NT2/D1 (cell line): ENCODE measurements at regions not wholly inside any gene's neighbourhood (a gene's known extent, or its start where the extent isn't known, plus 50 kb on each side); places are given as distances from the start of the nearest gene placed in this dataset.

Source experiments
- DNase-seq: peaks from one replicate; pipeline ENCODE4 v3.0.0-alpha.2; 2011; ENCODE audit warnings: low read depth, low spot score
- H3K27me3 ChIP-seq: 2 replicates; pipeline ENCODE4 v1.6.0; 2011; ENCODE audit warnings: mild to moderate bottlenecking; ENCODE audit not compliant: insufficient read length, insufficient read depth
- H3K36me3 ChIP-seq: 2 replicates; pipeline ENCODE4 v1.6.1; 2011; ENCODE audit warnings: mild to moderate bottlenecking, low read length, mixed read lengths; ENCODE audit not compliant: insufficient read depth, insufficient read length
- H3K4me1 ChIP-seq: 2 replicates; pipeline ENCODE4 v1.5.1; 2011; ENCODE audit not compliant: insufficient read depth, insufficient read length
- H3K4me3 ChIP-seq: 2 replicates; pipeline ENCODE4 v1.5.1; 2011; ENCODE audit warnings: low read depth; ENCODE audit not compliant: insufficient read length
- H3K9ac ChIP-seq: 2 replicates; pipeline ENCODE4 v1.6.0; 2011; ENCODE audit warnings: low read depth; ENCODE audit not compliant: insufficient read length
- H3K9me3 ChIP-seq: 2 replicates; pipeline ENCODE4 v1.5.1; 2011; ENCODE audit warnings: mild to moderate bottlenecking, low read length; ENCODE audit not compliant: insufficient read depth
- SUZ12 ChIP-seq: IDR thresholded peaks from 2 replicates; pipeline ENCODE4 v1.6.1; 2011; ENCODE audit not compliant: insufficient read length, insufficient read depth; ENCODE audit errors: extremely low read depth
- YY1 ChIP-seq: IDR thresholded peaks from 2 replicates; pipeline ENCODE4 v1.6.1; 2011; ENCODE audit not compliant: insufficient read length, insufficient read depth
- ZNF274 ChIP-seq: IDR thresholded peaks from 2 replicates; pipeline ENCODE4 v1.6.1; 2011; ENCODE audit warnings: mild to moderate bottlenecking, low read depth, low read length

DNA sequence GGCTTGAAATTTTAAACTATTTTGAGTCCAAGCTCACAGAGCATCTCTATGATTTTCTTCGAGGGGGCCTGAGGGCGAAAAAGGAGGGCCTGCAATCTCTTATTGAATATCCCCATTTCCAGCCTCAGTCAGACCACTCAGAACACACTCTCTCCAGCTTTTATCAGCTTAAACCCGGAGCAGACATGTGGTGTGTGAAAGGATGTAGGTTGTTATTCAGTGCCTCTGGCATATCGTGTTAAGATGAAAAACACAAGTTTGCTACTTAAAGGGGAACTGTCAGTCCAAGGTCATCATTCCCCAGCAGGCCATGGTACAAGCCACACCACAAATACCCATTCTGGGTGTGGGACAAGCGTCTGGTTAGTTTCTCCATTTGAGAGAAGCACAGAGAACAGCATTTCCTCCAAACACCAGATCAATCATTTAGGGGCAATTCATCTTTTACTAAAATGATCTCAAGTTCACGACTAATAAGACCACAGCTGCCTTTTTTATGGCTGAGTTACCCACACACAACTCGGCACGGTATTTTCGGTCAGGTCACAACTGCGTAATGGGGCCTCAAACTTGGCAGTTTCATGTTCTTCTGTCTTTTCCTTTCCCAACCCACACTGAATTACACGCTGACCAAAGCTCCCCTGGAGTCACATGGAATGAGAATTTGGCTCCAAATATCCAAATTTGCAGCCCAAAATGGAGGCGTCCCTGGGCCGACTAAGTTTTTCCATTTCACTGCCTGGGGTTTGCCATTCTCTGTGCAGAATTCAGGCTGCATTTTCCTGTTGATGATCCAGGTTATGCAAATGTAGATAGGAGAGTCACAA is 188.4 kb downstream of the SEM1 start:
- no peaks in the 10 kb centered on the region for H3K4me1 ChIP-seq
- TF ChIP-seq ZNF274 (no peak), YY1 (no peak), SUZ12 (no peak)
- H3K36me3 ChIP-seq: no peaks in the 10 kb centered on the region
- DNase-seq: no peak
- no peak overlapping the region for H3K9ac ChIP-seq
- no peak overlapping the region for H3K4me3 ChIP-seq
- H3K27me3 ChIP-seq: no peaks in the 10 kb centered on the region
- H3K9me3 ChIP-seq: no peaks in the 10 kb centered on the region

DNA sequence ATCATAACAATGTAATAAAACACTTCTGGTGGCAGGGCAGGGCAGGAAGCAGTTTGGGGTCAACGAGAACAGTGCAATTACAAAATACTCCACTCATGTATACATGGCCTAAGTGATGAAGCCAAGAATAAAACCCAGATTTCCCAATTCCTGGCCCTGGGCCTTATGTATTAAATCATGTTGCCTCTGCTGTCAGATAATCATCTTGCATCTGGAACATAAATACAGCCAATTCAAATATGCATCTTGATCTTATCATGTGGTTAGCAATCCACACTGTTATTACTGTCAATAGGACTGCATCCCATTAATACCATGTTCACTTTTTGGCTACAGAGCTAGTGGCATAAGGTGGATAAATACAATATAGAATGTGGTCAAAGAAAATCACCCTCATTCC is 186.5 kb upstream of the SLC25A13 start:
- Histone ChIP-seq H3K36me3 (no peaks in the 10 kb centered on the region), H3K9me3 (no peaks in the 10 kb centered on the region), H3K9ac (no peak overlapping the region), H3K4me3 (no peak overlapping the region), H3K27me3 (no peaks in the 10 kb centered on the region), H3K4me1 (no peaks in the 10 kb centered on the region)
- TF ChIP-seq SUZ12 (no peak), ZNF274 (no peak), YY1 (no peak)
- DNase-seq: no peak

DNA sequence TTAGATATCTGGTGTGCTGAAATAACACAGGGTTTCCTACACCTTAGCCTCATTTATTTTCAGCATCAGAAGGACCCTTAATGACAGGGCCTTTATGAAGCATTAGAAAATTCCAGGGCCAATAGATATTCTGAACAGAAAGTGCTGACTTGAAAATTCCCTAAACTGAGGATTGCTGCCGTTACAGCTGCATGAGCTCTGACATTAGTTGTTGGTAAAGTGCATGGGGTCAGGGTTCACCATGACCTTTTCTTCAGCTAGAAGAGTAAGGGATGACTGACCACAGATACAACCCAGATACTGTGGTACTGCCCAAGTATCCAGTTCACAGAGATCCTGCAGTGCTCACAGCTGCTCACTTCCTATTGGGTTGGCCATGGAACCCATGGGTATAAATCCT is 181.7 kb upstream of the SLC25A13 start:
- Histone ChIP-seq H3K36me3 (no peaks in the 10 kb centered on the region), H3K4me1 (no peaks in the 10 kb centered on the region), H3K9ac (no peak overlapping the region), H3K27me3 (no peaks in the 10 kb centered on the region), H3K4me3 (no peak overlapping the region), H3K9me3 (no peaks in the 10 kb centered on the region)
- no peak for DNase-seq
- TF ChIP-seq SUZ12: no peak
- no peak for TF ChIP-seq YY1
- TF ChIP-seq ZNF274: no peak

DNA sequence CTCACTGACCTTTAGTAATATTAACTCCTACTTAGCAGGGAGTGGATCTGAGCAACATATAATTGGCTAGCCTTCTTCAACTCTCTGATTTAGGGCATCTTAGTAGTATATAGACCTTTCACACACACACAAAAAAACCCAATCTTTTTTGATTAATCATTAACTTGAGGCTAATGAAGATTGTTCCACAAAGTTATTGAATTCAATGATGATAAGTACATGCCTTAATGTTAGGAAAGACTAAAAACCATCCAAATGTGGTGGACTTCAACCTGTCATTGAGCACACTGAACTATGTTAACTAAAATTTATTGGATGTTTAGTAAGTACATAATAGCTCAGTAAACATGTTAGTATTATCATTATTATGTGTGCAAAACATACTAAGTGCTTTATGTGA is 179.4 kb upstream of the SLC25A13 start:
- no peak for DNase-seq
- no peaks in the 10 kb centered on the region for H3K27me3 ChIP-seq

DNA sequence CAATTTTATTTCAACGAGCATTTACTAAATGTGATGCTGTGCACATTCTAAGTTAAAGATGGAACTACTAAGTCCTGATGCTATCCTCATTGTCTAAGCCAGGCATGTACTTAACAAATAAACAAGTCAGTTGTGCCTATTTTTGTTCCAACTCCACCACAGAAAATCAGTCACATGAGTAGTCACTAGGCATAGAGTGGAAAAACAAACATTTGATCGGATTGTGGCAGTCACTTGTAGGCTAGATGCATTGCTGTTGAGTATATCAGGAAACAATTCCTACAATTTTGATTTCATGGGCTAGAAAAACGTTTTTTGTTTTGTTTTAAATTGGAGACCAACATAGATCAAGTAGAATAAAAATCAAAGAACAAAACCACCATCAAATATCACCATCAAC is 177.6 kb upstream of the SLC25A13 start:
- Histone ChIP-seq H3K9me3 (no peaks in the 10 kb centered on the region), H3K4me3 (no peak overlapping the region), H3K36me3 (no peaks in the 10 kb centered on the region), H3K9ac (no peak overlapping the region), H3K27me3 (no peaks in the 10 kb centered on the region), H3K4me1 (no peaks in the 10 kb centered on the region)
- TF ChIP-seq YY1 (no peak), SUZ12 (no peak), ZNF274 (no peak)
- no peak for DNase-seq

More for the DNA sequence above, 179.4 kb upstream of the SLC25A13 start:
- Histone ChIP-seq H3K9ac (no peak overlapping the region), H3K4me1 (no peaks in the 10 kb centered on the region), H3K36me3 (no peaks in the 10 kb centered on the region), H3K4me3 (no peak overlapping the region), H3K9me3 (no peaks in the 10 kb centered on the region)
- TF ChIP-seq ZNF274: no peak
- TF ChIP-seq SUZ12: no peak
- no peak for TF ChIP-seq YY1

DNA sequence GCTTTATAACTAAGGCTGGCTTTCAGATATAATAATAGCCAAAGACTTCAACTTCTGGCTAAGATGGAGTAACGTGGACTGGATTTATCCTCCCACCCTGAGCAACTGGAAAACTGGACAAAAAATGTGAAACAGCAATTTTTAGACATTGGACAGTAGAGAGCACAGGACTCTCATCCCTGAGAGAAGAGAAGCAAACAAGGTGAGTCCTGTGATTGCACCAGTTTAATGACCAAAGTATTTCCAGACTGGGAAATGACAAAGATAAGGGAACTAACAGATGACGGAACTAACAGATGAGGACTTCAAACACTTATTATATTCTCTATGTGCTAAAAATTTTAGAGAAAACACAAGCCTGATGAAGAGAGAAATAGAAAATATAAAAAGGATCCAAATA is 175.7 kb upstream of the SLC25A13 start:
- H3K4me3 ChIP-seq: no peak overlapping the region
- no peaks in the 10 kb centered on the region for H3K36me3 ChIP-seq
- no peak for DNase-seq

DNA sequence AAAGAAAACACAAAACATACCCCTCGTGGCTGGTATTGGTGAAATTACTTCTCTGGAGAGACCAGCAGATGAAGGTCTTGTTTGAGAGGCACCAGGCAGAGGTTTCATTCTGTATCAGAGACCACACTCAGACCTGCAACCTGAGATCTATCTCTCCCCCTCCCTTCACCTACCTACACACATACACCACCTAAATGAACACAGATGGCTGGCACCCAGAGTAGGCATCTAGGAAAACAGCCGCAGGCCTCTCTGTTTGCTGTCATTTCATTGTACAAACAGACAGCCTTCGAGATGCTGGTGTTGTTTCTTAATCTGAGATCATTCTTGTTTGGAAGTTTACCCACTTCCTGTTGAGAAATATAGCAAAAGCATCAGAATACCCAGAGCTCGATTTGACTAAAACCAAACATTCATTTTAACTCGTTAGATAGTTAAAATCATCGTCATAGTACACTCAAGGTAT is 173.9 kb upstream of the SLC25A13 start:
- no peak overlapping the region for H3K9ac ChIP-seq
- no peaks in the 10 kb centered on the region for H3K36me3 ChIP-seq
- no peaks in the 10 kb centered on the region for H3K4me1 ChIP-seq
- no peaks in the 10 kb centered on the region for H3K27me3 ChIP-seq
- no peak overlapping the region for H3K4me3 ChIP-seq
- H3K9me3 ChIP-seq: no peaks in the 10 kb centered on the region
- TF ChIP-seq ZNF274: no peak
- DNase-seq: no peak

More for the DNA sequence above, 175.7 kb upstream of the SLC25A13 start:
- Histone ChIP-seq H3K27me3 (no peaks in the 10 kb centered on the region), H3K9me3 (no peaks in the 10 kb centered on the region), H3K4me1 (no peaks in the 10 kb centered on the region), H3K9ac (no peak overlapping the region)
- TF ChIP-seq YY1 (no peak), ZNF274 (no peak), SUZ12 (no peak)

DNA sequence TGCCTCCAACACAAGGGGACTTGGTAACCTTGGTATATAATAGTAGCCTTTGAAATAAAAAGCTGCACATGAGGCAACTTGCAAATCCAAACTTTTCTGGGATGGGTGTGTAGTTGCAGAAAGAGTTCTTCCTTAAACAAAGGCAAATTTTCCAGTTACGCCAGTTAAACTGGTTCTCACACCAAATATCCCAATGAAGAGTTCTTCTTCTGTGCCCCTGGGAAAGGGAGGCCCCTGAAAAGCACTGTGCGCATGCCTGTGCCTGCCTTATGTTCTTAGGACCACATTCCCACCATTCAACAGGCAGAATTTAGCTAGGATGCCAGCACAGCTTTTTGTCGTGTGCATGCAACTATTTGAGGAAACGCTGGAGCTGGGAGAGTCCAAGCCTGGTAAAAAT is 164.8 kb upstream of the SLC25A13 start:
- H3K4me1 ChIP-seq: no peaks in the 10 kb centered on the region
- H3K9ac ChIP-seq: no peak overlapping the region
- H3K9me3 ChIP-seq: no peaks in the 10 kb centered on the region
- no peaks in the 10 kb centered on the region for H3K36me3 ChIP-seq
- no peak overlapping the region for H3K4me3 ChIP-seq
- H3K27me3 ChIP-seq: no peaks in the 10 kb centered on the region
- DNase-seq: no peak
- no peak for TF ChIP-seq ZNF274
- TF ChIP-seq YY1: no peak
- no peak for TF ChIP-seq SUZ12
